ENCODE measurements at regions not wholly inside any gene's neighbourhood (a gene's known extent, or its start where the extent isn't known, plus 50 kb on each side); places are given as distances from the start of the nearest gene placed in this dataset.

- Histone ChIP-seq H3K4me1 (ENCODE audit: control insufficient read depth, insufficient read depth, low read length) (no peaks in the 10 kb centered on the region), H3K4me3 (no peak overlapping the region), H3K79me2 (ENCODE audit: control insufficient read depth, insufficient read depth, low read length) (no peaks in the 10 kb centered on the region), H3K9ac (ENCODE audit: control insufficient read depth, insufficient read depth, low read length) (no peak overlapping the region), H3K36me3 (ENCODE audit: control insufficient read depth in 2 of 2, insufficient read depth in 2 of 2, low read length in 1 of 2) (no peaks in the 10 kb centered on the region), H3K9me3 (replicated peaks; ENCODE audit: control insufficient read depth, insufficient read depth, low read length) (no peaks in the 10 kb centered on the region), H3K27me3 (replicated peaks in 1 of 2; ENCODE audit: control insufficient read depth in 2 of 2, insufficient read depth in 2 of 2, low read length in 1 of 2) (no peaks in the 10 kb centered on the region), H2AFZ (ENCODE audit: control insufficient read depth, low read depth, low read length) (no peak overlapping the region), H4K20me1 (ENCODE audit: control insufficient read depth, insufficient read depth) (no peaks in the 10 kb centered on the region), H3K27ac (ENCODE audit: control insufficient read depth, insufficient read depth) (no peak overlapping the region), H3K4me2 (ENCODE audit: control insufficient read depth, insufficient read depth) (no peak overlapping the region)
- no TSS peak for BruUV-seq (replicated peaks)
- SMC1A ChIA-PET (ENCODE audit: uncharacterized antibody, unreplicated experiment), result no interaction called here
- no peak for ATAC-seq
- no peak for DNase-seq (ENCODE audit: low read depth, low spot score)
- RAD21 ChIA-PET (ENCODE audit: unreplicated experiment), result no interaction called here
- no peak for FAIRE-seq
- CTCF ChIA-PET, result no interaction called here
- in situ Hi-C loops (cut with MboI) (no loop called here), intact Hi-C loops (cut with micrococcal nuclease; ENCODE audit: unreplicated experiment) (no loop called here)
- POLR2A ChIA-PET, result no interaction called here
- no peak for TF ChIP-seq SIX5 (IDR thresholded peaks at IDR 0.05; ENCODE audit: low read depth, low read length, severe bottlenecking)
- no peak for TF ChIP-seq MTA2 (IDR thresholded peaks at IDR 0.05; ENCODE audit: low read depth)
- no peak for TF ChIP-seq SMARCA5 (IDR thresholded peaks at IDR 0.05)
- TF ChIP-seq STAT3 (IDR thresholded peaks at IDR 0.05; ENCODE audit: low read depth, low read length), result no peak
- TF ChIP-seq HDAC2 (IDR thresholded peaks at IDR 0.05), result no peak
- no peak for TF ChIP-seq ZNF217 (IDR thresholded peaks at IDR 0.05)
- TF ChIP-seq BCLAF1 (IDR thresholded peaks at IDR 0.05), result no peak
- WGBS (ENCODE audit: insufficient coverage, insufficient replicate concordance, low lambda C conversion rate, missing lambda C conversion rate), result 28% methylated on average over 10 of the region's 10 CpGs
Measured at GRCh38 chr13:111902726-111903125, 164.2 kb upstream of the SOX1 start.

GRCh38 chr13:111903143-111903542 is 163.8 kb upstream of the SOX1 start:
- no peaks in the 10 kb centered on the region for H3K27me3 ChIP-seq (replicated peaks in 1 of 2; ENCODE audit: control insufficient read depth in 2 of 2, insufficient read depth in 2 of 2, low read length in 1 of 2)
- ChIA-PET SMC1A (ENCODE audit: uncharacterized antibody, unreplicated experiment) (no interaction called here), POLR2A (no interaction called here), RAD21 (ENCODE audit: unreplicated experiment) (no interaction called here), CTCF (no interaction called here)
- BruUV-seq (replicated peaks), result no TSS peak
- no peaks in the 10 kb centered on the region for H3K9me3 ChIP-seq (replicated peaks; ENCODE audit: control insufficient read depth, insufficient read depth, low read length)
- in situ Hi-C loops (cut with MboI) (no loop called here), intact Hi-C loops (cut with micrococcal nuclease; ENCODE audit: unreplicated experiment) (no loop called here)
- DNase-seq (ENCODE audit: low read depth, low spot score) (no peak), ATAC-seq (no peak), FAIRE-seq (no peak)
- no peak overlapping the region for H3K4me3 ChIP-seq
- H3K4me1 ChIP-seq (ENCODE audit: control insufficient read depth, insufficient read depth, low read length), result no peaks in the 10 kb centered on the region
- H3K4me2 ChIP-seq (ENCODE audit: control insufficient read depth, insufficient read depth), result no peak overlapping the region
- no peaks in the 10 kb centered on the region for H3K36me3 ChIP-seq (ENCODE audit: control insufficient read depth in 2 of 2, insufficient read depth in 2 of 2, low read length in 1 of 2)
- 5% methylated on average over 5 of the region's 5 CpGs for WGBS (ENCODE audit: insufficient coverage, insufficient replicate concordance, low lambda C conversion rate, missing lambda C conversion rate)
- H3K27ac ChIP-seq (ENCODE audit: control insufficient read depth, insufficient read depth), result no peak overlapping the region
- no peak overlapping the region for H2AFZ ChIP-seq (ENCODE audit: control insufficient read depth, low read depth, low read length)
- H4K20me1 ChIP-seq (ENCODE audit: control insufficient read depth, insufficient read depth), result no peaks in the 10 kb centered on the region
- no peaks in the 10 kb centered on the region for H3K79me2 ChIP-seq (ENCODE audit: control insufficient read depth, insufficient read depth, low read length)
- H3K9ac ChIP-seq (ENCODE audit: control insufficient read depth, insufficient read depth, low read length), result no peak overlapping the region
- TF ChIP-seq NBN (IDR thresholded peaks at IDR 0.05), result no peak
- TF ChIP-seq ASH2L (IDR thresholded peaks at IDR 0.05; ENCODE audit: borderline replicate concordance, low read depth), result no peak
- no peak for TF ChIP-seq MLLT1 (IDR thresholded peaks at IDR 0.05)
- TF ChIP-seq TCF3 (IDR thresholded peaks at IDR 0.05; ENCODE audit: borderline replicate concordance, insufficient read depth, low read depth, low read length), result no peak
- no peak for TF ChIP-seq ZNF384 (IDR thresholded peaks at IDR 0.05; ENCODE audit: borderline replicate concordance, low read depth, low read length)
- no peak for TF ChIP-seq SMC3 (IDR thresholded peaks at IDR 0.05; ENCODE audit: borderline replicate concordance, low read length)

Data from GM12878 (cell line).